ENCODE measurements at regions not wholly inside any gene's neighbourhood (a gene's known extent, or its start where the extent isn't known, plus 50 kb on each side); places are given as distances from the start of the nearest gene placed in this dataset.
A peak's percentile ranks its signal among the peaks of the same experiment; 100 is the strongest.

- DNase-seq: no peak
These were observed 86.6 kb upstream of the ERRFI1 start for GRCh38 chr1:8112611-8113261.

DNA sequence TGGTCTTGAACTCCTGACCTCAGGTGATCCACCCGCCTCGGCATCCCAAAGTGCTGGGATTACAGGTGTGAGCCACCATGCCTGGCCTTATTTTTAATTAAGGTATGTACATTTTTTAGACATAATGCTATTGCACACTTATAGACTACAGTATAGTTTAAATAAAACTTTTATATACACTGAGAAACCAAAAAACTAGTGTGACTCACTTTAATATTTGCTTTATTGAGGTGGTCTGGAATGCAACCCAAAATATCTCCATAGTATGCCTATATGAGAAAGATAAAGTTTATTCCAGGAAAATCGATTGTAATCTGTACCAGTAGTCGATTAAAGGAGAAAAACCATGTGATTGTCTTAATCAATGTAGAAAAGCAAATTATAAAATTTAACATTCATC is 85.5 kb upstream of the ERRFI1 start:
- no peak for DNase-seq

- DNase-seq: no peak
These were observed 83.1 kb upstream of the ERRFI1 start for GRCh38 chr1:8109216-8109615.

- no peak for DNase-seq
These were observed 81.8 kb upstream of the ERRFI1 start for GRCh38 chr1:8107897-8108296.

DNA sequence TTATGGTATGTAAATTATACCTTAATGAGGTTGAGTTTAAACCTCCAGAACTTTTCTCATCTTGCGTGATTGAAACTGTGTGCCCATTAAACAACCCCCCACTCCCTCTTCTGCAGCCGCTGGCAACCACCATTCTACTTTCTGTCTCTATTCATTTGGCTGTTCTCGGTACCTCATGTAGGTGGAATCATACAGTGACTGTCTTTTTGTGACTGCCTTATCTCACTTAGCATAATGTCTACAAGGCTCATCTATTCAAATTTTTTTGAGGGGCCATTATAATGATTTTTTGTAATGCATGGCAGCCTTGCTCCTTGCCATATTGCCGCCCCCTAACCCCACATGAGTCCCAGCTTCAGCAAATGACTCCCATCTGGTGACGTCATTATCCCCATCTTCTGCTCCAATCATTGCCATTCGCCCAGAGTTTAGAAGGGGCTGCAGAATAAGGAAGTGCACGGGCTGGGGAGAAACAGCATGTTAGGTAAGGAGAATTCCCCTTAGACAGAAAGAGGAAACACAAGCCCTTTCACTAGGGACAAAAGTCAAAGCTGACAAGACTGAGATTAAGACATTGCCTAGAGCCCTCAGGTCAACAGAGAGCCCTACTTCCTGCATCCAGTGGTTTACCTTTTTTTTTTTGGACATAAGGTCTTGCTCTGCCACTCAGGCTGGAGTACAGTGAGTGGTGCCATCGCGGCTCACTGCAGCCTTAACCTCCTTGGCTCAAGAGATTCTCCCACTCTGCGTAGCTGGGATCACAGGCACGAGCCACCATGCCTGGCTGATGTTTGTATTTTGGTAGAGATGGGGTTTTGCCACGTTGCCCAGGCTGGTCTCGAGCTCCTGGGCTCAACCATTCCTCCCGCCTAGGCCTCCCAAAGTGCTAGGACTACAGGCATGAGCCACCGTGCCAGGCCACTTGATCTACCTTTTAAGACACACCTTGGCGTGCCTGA is 78.4 kb upstream of the ERRFI1 start:
- no peak for DNase-seq

DNA sequence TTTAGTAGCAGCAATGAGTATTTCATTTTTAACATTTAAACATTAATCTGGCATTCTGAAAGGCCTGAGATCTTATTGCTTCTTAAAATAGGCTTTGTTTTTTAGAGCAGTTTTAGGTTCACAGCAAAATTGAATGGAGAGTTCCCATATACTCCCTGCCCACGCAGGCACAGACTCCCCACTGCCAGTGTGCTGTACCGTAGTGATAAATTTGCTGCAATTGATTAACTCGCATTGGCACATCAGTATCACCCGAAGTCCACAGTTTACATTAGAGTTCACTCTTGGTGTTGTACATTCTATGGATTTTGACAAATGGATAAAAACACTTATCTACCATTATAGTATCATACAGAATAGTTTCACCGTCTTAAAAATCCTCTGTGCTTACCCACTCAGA is 71.8 kb upstream of the ERRFI1 start:
- DNase-seq: no peak

DNA sequence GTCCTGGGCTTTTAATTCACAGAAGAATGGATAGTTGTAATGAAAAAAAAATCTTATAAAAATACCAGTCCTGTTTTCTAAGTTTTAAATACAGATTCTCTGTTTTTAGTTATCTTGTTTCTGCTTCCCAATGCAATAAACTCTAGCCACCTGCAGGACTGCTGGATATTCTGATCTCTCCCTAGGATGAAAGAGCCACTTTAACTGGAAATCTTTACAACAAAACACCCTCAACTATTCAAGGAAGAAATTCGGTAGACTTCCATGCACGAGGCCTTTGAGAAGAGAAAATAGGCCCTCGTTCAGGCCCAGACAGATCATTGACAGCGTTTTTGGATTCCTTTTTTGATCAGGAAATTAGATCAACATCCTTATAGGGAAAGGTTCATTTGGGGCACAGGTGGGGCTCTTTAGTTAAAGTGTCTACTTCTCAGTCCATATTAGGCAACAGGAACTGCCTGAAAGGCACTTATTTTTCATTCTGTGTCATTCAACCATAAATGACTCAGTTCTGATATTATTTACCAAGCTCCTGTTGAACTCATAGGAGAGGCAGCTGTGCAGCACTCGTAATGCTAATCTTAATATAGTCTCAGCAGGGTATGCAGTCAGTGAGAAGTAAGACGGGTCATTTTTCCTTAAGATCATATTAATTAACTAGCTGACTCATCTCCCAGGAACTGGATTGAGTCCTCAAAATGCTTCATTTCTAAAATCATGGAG is 71.1 kb upstream of the ERRFI1 start:
- peak; percentile 50 for DNase-seq

GRCh38 chr1:8096105-8097011 is 70.2 kb upstream of the ERRFI1 start:
- DNase-seq: no peak

DNA sequence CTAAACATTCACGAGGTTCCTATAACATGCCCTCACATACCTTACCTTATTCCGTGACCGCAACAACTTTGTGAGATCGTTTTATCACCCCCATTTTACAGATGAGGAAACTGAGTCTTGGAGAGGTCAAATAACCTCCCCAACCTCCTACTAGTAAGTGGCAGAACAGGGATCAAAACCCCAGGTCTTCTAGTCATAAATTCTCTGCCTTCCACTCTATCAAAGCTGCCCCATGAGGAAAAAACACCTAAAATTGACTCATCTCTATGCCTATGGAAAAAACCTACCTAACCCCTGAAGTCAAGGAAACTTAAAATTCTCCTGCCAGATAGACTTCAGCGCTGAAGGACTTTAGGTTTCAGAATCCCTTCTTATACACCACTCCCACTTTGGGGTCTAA is 69.5 kb upstream of the ERRFI1 start:
- no peak for DNase-seq

- DNase-seq: no peak
These were observed 68.6 kb upstream of the ERRFI1 start for GRCh38 chr1:8094481-8095241.

GRCh38 chr1:8093221-8093980 is 67.3 kb upstream of the ERRFI1 start:
- DNase-seq: no peak

- no peak for DNase-seq
These were observed 66.5 kb upstream of the ERRFI1 start for GRCh38 chr1:8092657-8093056.

DNA sequence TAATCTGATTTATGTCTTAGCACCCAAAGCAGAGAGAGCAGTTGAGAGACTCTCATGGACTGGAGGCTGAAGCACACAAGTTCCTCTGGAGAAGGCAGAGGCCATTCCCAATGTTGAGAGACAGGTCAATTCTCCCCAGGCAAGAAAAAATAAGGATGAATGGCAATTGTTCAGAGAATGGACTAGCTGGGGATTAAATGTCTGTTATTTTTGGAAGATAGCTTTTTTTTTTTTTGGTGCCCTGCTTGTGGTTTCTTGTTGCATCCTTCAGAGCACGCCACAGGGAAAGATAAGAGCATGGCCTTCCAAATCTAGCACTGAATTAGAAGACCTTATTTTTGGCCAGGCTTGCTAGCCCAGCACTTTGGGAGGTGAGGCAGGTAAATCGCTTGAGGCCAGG is 65.6 kb upstream of the ERRFI1 start:
- no peak for DNase-seq

GRCh38 chr1:8090241-8090702 is 64.2 kb upstream of the ERRFI1 start:
- no peak for DNase-seq

DNA sequence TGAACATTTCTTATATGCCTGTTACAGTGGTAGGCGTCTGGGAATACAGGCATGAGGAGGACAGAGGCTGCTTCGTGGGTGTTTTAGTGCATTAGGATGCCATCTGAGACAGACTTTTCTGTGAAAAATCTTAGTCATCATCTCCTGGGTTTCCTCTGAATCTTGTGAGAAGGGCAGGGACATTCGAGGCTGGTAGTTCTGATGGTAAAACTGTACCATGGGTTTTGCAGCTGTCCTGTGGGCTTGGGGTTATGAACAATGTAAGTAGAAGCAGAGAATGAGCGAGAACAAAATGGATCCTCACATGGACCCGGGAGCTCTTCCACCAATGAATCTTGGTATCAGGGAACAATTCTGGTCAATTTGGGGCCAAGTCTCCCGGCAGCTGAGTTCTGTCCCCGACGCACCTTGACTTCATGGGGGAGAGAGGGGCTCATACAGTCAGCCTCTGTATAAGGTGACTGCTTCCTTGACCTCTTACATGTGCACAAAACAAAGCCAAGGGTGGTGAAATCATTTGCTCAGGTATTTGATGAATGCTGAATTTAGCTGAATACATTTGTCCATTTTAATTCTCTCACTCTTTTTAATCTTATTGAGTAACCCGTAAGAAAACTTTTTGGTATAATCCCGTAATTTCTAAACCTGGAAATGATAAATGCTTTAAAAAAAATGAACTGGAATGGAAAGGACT is 63.6 kb upstream of the ERRFI1 start:
- no peak for DNase-seq

- DNase-seq: no peak
These were observed 59.9 kb upstream of the ERRFI1 start for GRCh38 chr1:8086055-8086454.

DNA sequence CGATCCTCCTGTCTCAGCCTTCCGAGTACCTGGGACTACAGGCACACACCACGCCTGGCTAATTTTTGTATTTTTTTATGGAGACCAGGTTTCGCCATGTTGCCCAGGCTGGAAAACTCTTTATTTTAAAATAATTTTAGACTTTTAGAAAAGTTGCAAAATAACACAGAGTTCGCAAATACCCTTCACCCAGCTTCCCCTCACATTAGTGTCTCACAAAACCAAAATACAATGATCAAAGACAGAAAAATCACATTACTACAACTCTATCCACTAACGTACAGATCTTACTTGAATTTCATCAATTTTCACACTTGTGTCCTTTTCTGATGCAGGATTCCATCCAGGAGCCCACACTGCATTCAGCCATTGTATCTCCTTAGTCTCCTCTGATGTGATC is 58.8 kb upstream of the ERRFI1 start:
- no peak for DNase-seq

GRCh38 chr1:8083739-8084484 is 57.8 kb upstream of the ERRFI1 start:
- no peak for DNase-seq

DNA sequence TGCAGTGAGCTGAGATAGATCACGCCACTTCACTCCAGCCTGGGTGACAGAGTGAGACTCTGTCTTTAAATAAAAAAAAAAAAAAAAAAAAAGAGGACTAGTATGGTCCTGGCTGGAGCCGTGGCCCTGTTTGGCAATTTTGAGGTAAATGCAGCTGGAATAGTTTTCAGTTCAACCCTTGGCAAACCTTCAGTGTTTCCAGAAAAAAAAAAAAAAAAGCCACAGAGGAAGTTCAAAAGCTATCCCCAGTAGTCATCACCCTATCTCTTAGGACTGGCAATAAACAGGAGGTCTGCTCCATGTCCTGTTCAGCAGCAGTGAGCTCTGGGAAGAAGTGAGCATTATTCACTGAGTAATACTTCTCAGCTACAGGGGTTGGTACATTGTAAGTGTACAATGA is 56.8 kb upstream of the ERRFI1 start:
- no peak for DNase-seq
